Ishikawa (cell line): ENCODE measurements at regions not wholly inside any gene's neighbourhood (a gene's known extent, or its start where the extent isn't known, plus 50 kb on each side); places are given as distances from the start of the nearest gene placed in this dataset.

Experiments
- CEBPB ChIP-seq: IDR thresholded peaks from 2 replicates; pipeline ENCODE4 v1.6.1; 2012
- CREB1 ChIP-seq: IDR thresholded peaks from 2 replicates; pipeline ENCODE4 v1.6.1; 2012; ENCODE audit warnings: low read depth
- EGR1 ChIP-seq: IDR thresholded peaks from 2 replicates; pipeline ENCODE4 v1.6.1; 2012
- EP300 ChIP-seq: IDR thresholded peaks from 2 replicates; pipeline ENCODE4 v1.6.1; 2012; ENCODE audit warnings: borderline replicate concordance
- FOXM1 ChIP-seq: IDR thresholded peaks from 2 replicates; pipeline ENCODE4 v1.6.1; 2012; ENCODE audit warnings: low read depth, borderline replicate concordance
- MAX ChIP-seq: IDR thresholded peaks from 2 replicates; pipeline ENCODE4 v1.6.1; 2012
- NFIC ChIP-seq: IDR thresholded peaks from 2 replicates; pipeline ENCODE4 v1.6.1; 2012
- RAD21 ChIP-seq: IDR thresholded peaks from 2 replicates; pipeline ENCODE4 v1.6.1; 2012; ENCODE audit warnings: low read depth
- REST ChIP-seq: IDR thresholded peaks from 2 replicates; pipeline ENCODE4 v1.6.1; 2012; ENCODE audit warnings: low read depth, mild to moderate bottlenecking
- TAF1 ChIP-seq: IDR thresholded peaks from 2 replicates; pipeline ENCODE4 v1.6.1; 2012; ENCODE audit warnings: low read depth, mild to moderate bottlenecking
- TCF12 ChIP-seq: IDR thresholded peaks from 2 replicates; pipeline ENCODE4 v1.6.1; 2012; ENCODE audit warnings: low read depth
- TEAD4 ChIP-seq: IDR thresholded peaks from 2 replicates; pipeline ENCODE4 v1.6.1; 2012
- USF1 ChIP-seq: IDR thresholded peaks from 2 replicates; pipeline ENCODE4 v1.6.1; 2012
- YY1 ChIP-seq: IDR thresholded peaks from 2 replicates; pipeline ENCODE4 v1.6.1; 2012; ENCODE audit warnings: low read depth
- ZBTB7A ChIP-seq: IDR thresholded peaks from 2 replicates; pipeline ENCODE4 v1.6.1; 2012; ENCODE audit warnings: low read depth

- TF ChIP-seq EP300, result no peak
- TF ChIP-seq TEAD4, result no peak
Observed at GRCh38 chr22:27388090-27388600, 413.4 kb downstream of the MN1 start.

- TF ChIP-seq USF1 (no peak), RAD21 (no peak), CEBPB (no peak), EP300 (no peak), TCF12 (no peak), CREB1 (no peak), TEAD4 (no peak), EGR1 (no peak), NFIC (no peak), TAF1 (no peak), REST (no peak), MAX (no peak), ZBTB7A (no peak), FOXM1 (no peak), YY1 (no peak)
Observed at GRCh38 chr22:27389727-27390075, 411.9 kb downstream of the MN1 start.

- TF ChIP-seq TEAD4 (no peak), USF1 (no peak), REST (no peak), CEBPB (no peak), RAD21 (no peak), EP300 (no peak)
Observed at GRCh38 chr22:27391092-27391770, 410.3 kb downstream of the MN1 start.

- no peak for TF ChIP-seq TEAD4
- no peak for TF ChIP-seq EGR1
- no peak for TF ChIP-seq MAX
- no peak for TF ChIP-seq RAD21
- no peak for TF ChIP-seq NFIC
- no peak for TF ChIP-seq TCF12
- no peak for TF ChIP-seq REST
- TF ChIP-seq ZBTB7A, result no peak
- TF ChIP-seq YY1, result no peak
- TF ChIP-seq TAF1, result no peak
- TF ChIP-seq CEBPB, result no peak
- no peak for TF ChIP-seq USF1
- TF ChIP-seq FOXM1, result no peak
- no peak for TF ChIP-seq CREB1
- no peak for TF ChIP-seq EP300
Observed at GRCh38 chr22:27393371-27393770, 408.2 kb downstream of the MN1 start.
